GM12864 (cell line): ENCODE measurements at regions not wholly inside any gene's neighbourhood (a gene's known extent, or its start where the extent isn't known, plus 50 kb on each side); places are given as distances from the start of the nearest gene placed in this dataset.

Experiments used
- DNase-seq: peaks from one replicate; pipeline ENCODE4 v3.0.0-alpha.2; 2011; ENCODE audit warnings: low read depth
- H3K4me3 ChIP-seq: 2 replicates; pipeline ENCODE4 v1.5.1; 2011; ENCODE audit warnings: mild to moderate bottlenecking, low read depth, low read length, control low read depth
- TF ChIP-seq, protein P1 (sequence below): IDR thresholded peaks from 2 replicates; pipeline ENCODE4 v1.5.1; 2011; ENCODE audit warnings: low read depth, mild to moderate bottlenecking, moderate library complexity, low read length, control low read depth, inconsistent platforms; ENCODE audit errors: missing control alignments

DNA sequence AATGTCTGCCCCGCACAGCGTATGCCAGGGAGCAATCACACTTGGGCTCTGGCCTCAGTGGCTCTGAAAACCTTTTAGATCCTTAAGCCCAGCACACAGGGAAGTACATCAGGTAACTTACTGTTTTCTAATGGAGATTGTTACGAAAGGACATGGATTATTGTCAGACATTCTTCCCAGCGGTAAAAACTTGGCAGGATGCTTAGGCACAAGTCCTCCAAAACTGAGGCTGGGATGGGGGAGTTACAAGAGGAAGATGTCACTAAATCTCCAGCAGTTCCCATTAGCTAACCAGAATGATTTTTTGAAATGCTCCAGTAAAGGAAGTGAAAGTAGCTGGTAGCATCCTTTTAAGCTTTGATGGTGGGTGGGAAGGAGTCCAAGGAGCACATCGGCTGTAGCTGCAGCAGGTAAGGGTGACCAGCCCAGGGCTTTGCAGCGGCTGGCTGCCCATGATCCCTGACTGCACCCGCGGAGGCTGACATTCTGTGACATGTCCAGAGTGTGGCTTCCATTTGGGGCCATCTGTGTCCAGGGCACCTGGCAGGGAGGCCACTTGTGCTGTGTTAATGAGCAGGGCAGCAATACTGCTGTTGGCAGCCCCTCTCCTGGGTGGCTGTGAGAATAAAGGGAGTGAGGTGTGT is 165.8 kb downstream of the GADD45G start:
- no peak overlapping the region for H3K4me3 ChIP-seq
- TF ChIP-seq, protein P1, sequence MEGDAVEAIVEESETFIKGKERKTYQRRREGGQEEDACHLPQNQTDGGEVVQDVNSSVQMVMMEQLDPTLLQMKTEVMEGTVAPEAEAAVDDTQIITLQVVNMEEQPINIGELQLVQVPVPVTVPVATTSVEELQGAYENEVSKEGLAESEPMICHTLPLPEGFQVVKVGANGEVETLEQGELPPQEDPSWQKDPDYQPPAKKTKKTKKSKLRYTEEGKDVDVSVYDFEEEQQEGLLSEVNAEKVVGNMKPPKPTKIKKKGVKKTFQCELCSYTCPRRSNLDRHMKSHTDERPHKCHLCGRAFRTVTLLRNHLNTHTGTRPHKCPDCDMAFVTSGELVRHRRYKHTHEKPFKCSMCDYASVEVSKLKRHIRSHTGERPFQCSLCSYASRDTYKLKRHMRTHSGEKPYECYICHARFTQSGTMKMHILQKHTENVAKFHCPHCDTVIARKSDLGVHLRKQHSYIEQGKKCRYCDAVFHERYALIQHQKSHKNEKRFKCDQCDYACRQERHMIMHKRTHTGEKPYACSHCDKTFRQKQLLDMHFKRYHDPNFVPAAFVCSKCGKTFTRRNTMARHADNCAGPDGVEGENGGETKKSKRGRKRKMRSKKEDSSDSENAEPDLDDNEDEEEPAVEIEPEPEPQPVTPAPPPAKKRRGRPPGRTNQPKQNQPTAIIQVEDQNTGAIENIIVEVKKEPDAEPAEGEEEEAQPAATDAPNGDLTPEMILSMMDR, result no peak
- DNase-seq, result no peak

- TF ChIP-seq, protein P1, result no peak
- DNase-seq, result no peak
- no peak overlapping the region for H3K4me3 ChIP-seq
These were observed 166.4 kb downstream of the GADD45G start for GRCh38 chr9:89771205-89771604.

DNA sequence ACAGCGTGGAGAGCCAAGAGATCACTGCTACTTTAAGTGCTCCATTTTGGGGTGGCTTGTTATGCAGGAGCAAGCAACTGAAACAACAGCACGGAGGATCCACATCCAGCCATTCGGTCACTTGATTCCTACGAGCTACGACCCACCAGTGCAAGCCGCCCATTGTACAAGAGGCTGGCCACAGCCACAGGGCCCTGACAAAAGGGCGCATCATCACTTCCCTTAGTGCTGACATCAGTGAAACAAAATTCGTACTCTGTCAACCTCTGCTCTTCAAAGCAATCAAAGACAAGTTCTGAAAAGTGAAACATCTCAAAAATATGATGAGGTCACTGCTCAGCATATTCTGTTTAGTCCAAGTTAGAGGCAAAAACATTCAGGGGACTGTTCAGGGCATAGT is 168.4 kb downstream of the GADD45G start:
- TF ChIP-seq, protein P1, result no peak
- no peak for DNase-seq
- H3K4me3 ChIP-seq, result no peak overlapping the region

DNA sequence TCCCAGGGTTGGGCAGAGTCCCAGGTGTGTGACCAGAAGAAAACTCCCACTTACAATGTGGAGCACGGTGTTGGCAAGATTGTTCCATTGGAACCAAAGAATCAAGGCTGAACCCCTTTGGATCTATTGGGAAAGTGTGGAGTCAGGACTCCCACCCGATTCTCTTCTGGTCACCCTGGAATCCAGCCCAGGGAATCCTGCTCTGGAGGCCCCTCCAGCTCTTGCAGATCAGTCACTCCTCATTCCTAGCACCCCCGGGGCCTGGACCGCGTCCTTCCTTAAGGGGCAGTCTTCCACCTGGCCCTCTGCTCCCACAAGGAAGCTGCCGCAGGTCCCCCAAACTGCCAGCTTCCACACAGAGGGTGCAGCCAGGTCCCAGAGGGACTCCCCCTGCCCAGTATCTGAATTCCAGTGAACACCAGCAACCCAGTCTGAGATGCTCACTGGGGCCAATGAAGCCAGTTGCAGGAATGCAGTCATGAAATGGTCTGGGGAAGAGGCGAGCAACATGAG is 170.1 kb downstream of the GADD45G start:
- DNase-seq, result no peak
- no peak overlapping the region for H3K4me3 ChIP-seq
- TF ChIP-seq, protein P1, result no peak

- DNase-seq, result no peak
- H3K4me3 ChIP-seq, result no peak overlapping the region
- TF ChIP-seq, protein P1, result no peak
These were observed 170.8 kb downstream of the GADD45G start for GRCh38 chr9:89775641-89776040.

DNA sequence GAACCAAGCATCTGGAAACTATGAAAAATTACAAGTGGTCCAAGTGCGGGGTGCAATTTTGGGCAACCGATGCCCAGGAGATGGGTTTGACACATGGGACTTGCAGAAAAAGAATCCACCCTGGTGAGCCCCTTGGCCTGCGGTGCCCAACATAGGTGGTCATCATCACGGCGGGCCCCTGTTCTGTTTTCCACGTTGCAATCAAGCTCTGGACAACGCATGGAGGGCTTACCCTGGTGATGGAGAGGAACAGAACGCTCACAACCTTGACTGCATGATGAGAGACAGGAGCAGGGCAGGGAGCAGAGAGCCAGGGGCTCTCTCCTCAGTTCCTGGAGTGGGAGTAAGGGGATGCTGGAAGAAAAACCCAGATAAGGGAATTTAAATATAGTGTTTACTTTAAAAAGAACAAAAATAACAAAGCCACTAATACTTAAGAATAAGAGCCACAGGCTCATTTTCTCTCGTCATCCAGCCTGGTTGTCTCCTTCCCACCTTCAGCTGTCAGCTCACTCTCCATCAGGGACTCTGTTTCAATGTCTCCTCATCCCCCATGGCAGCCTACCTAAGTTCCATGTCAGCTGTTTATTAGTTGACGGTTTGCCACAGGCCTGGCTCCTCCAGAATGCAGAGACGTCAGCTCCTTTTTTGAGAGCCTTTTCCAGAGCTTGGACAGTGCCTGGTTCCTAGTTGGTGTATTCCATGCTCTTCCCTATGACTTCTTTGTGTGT is 172.1 kb downstream of the GADD45G start:
- TF ChIP-seq, protein P1, result no peak

More for the DNA sequence above, 172.1 kb downstream of the GADD45G start:
- DNase-seq, result no peak
- H3K4me3 ChIP-seq, result no peak overlapping the region
